ENCODE measurements at regions not wholly inside any gene's neighbourhood (a gene's known extent, or its start where the extent isn't known, plus 50 kb on each side); places are given as distances from the start of the nearest gene placed in this dataset.
"Not testable (repeated sequence)": the region's sequence is repeated elsewhere in the genome, so short reads cannot be mapped to it uniquely, and the experiment has no call there.

DNA sequence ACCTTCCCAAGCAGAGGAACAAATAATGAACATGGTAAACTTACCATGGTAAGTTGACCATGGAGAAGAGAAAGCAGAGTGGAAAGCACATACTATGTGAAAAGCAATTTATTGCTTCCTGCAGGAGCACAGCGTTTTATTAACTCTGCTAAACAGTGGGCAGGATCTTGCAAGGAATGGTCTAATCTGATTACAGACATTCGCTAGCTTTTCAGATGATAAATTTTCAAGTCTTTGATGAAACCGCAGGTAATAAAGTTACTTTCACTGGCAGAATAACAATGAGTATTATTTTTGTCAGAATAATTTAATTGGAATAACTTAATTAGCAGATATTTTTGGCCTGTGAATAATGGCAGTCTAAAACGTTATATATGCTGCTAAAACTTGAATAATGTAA is 89.6 kb upstream of the HGF start:
- Histone ChIP-seq H3K4me1 (no peaks in the 10 kb centered on the region), H3K36me3 (no peaks in the 10 kb centered on the region), H3K27me3 (no peaks in the 10 kb centered on the region), H3K9me3 (no peaks in the 10 kb centered on the region), H3K27ac (no peak overlapping the region), H3K4me3 (no peak overlapping the region)
- DNase-seq (ENCODE audit: low spot score): no peak
- TF ChIP-seq, protein P1, sequence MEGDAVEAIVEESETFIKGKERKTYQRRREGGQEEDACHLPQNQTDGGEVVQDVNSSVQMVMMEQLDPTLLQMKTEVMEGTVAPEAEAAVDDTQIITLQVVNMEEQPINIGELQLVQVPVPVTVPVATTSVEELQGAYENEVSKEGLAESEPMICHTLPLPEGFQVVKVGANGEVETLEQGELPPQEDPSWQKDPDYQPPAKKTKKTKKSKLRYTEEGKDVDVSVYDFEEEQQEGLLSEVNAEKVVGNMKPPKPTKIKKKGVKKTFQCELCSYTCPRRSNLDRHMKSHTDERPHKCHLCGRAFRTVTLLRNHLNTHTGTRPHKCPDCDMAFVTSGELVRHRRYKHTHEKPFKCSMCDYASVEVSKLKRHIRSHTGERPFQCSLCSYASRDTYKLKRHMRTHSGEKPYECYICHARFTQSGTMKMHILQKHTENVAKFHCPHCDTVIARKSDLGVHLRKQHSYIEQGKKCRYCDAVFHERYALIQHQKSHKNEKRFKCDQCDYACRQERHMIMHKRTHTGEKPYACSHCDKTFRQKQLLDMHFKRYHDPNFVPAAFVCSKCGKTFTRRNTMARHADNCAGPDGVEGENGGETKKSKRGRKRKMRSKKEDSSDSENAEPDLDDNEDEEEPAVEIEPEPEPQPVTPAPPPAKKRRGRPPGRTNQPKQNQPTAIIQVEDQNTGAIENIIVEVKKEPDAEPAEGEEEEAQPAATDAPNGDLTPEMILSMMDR (IDR thresholded peaks at IDR 0.05): no peak

DNA sequence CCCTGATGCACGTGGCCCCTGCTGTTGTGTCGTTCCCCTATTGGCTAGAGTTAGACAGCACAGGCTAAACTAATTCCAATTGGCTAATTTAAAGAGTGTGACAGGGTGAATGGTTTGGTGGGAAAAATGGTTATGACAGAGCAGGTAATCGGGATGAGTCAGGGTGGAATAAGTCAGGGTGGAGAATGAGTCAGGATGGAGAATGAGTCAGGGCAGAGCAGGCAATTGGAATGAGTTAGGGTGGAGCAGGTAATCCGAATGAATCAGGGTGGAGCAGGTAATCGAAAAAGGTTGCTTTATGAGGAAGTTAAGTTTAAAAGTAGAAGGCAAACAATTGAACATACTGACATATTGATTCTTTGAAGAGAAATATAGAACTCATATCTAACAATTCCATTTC is 89.0 kb upstream of the HGF start:
- not testable (repeated sequence) for H3K4me1 ChIP-seq; H3K27me3 ChIP-seq; H3K36me3 ChIP-seq; DNase-seq (ENCODE audit: low spot score); H3K4me3 ChIP-seq; H3K9me3 ChIP-seq; H3K27ac ChIP-seq

DNA sequence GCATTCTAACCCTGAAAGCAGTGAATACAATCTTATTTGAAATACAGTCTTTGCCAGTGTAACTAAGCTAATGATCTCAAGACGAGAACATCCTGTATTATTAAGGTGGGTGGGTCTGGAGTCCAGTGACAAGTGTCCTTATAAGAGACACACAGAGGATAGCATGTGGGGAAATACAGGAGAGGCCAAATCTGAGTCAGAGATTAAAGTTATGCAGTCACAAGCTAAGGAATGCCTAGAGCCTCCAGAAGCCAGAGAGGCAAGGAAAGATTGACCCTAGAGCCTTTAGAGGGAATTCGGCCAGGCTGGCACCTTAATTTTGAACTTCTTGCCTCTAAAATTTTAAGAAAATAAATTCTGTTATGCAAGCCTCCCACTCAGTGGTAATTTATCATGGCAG is 87.5 kb upstream of the HGF start:
- no peak overlapping the region for H3K4me3 ChIP-seq
- TF ChIP-seq, protein P1 (IDR thresholded peaks at IDR 0.05): no peak
- H3K36me3 ChIP-seq: no peaks in the 10 kb centered on the region
- H3K9me3 ChIP-seq: no peaks in the 10 kb centered on the region
- H3K4me1 ChIP-seq: no peaks in the 10 kb centered on the region
- no peak for DNase-seq (ENCODE audit: low spot score)
- H3K27me3 ChIP-seq: no peaks in the 10 kb centered on the region
- no peak overlapping the region for H3K27ac ChIP-seq

DNA sequence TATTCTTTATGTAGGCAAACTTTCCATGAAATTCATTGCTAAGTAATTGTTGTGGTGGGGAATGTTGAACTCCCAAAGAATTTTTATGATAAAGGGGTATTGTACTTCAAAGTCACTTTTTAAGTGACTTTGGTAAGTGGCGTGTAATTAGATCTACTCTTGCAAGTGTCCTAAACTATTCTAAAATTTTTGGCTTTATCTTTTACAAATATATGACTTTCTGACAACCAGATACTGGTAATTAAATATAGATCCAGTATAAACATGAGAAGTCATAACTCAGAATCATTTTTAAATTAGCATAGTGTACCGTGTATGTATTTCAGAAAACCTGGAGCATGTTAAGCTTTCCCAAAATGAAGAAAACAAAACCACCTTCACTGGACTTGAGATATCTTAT is 84.7 kb upstream of the HGF start:
- TF ChIP-seq, protein P1 (IDR thresholded peaks at IDR 0.05): no peak

DNA sequence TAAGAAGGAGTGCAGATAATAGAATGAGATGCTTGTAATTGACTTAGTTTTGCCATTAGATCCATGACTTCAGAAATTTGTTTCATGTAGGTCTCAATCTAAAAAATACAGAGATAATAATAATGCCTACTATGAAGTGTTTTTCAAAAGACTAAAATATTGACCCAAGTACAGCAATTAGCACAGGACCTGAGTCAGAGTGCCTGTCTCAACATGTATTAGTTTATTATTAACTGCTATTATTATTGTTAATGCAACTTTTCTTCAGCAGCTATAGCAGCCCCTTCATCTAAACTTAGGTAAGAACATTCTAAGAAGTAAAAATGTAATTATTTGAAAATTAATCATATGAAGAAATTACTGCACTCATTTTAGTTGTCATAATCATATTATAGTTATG is 82.9 kb upstream of the HGF start:
- TF ChIP-seq, protein P1 (IDR thresholded peaks at IDR 0.05): no peak
- Histone ChIP-seq H3K27ac (no peak overlapping the region), H3K4me1 (no peaks in the 10 kb centered on the region), H3K4me3 (no peak overlapping the region), H3K27me3 (no peaks in the 10 kb centered on the region), H3K36me3 (no peaks in the 10 kb centered on the region), H3K9me3 (no peaks in the 10 kb centered on the region)
- no peak for DNase-seq (ENCODE audit: low spot score)

More for the DNA sequence above, 84.7 kb upstream of the HGF start:
- H3K9me3 ChIP-seq: no peaks in the 10 kb centered on the region
- H3K36me3 ChIP-seq: no peaks in the 10 kb centered on the region
- no peaks in the 10 kb centered on the region for H3K4me1 ChIP-seq
- no peak overlapping the region for H3K27ac ChIP-seq
- no peak overlapping the region for H3K4me3 ChIP-seq
- no peaks in the 10 kb centered on the region for H3K27me3 ChIP-seq
- no peak for DNase-seq (ENCODE audit: low spot score)

DNA sequence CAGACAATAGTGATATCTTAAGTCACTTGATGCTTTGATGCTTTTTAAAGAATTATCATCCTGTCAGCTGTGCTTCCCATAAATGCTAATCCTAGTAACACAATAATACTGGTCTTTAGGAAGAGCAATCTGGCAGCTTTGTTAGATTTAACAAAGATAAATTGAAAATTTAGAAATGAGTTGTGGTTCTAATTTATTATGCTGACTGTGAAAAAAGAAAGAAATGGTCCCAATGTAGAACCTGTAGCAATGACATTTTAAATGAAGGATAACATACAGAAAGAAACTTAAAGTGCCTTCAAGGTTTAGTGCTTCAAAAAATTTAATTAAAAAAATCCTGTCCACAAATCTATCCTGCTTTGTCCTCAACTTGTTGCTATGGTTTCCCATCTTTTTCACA is 81.6 kb upstream of the HGF start:
- TF ChIP-seq, protein P1 (IDR thresholded peaks at IDR 0.05): no peak
- H3K4me3 ChIP-seq: no peak overlapping the region
- no peaks in the 10 kb centered on the region for H3K4me1 ChIP-seq
- no peaks in the 10 kb centered on the region for H3K27me3 ChIP-seq
- no peak for DNase-seq (ENCODE audit: low spot score)
- H3K9me3 ChIP-seq: no peaks in the 10 kb centered on the region
- no peaks in the 10 kb centered on the region for H3K36me3 ChIP-seq
- H3K27ac ChIP-seq: no peak overlapping the region
